AG10803 (cell line): ENCODE measurements at regions not wholly inside any gene's neighbourhood (a gene's known extent, or its start where the extent isn't known, plus 50 kb on each side); places are given as distances from the start of the nearest gene placed in this dataset.
"Not testable (repeated sequence)": the region's sequence is repeated elsewhere in the genome, so short reads cannot be mapped to it uniquely, and the experiment has no call there.

Source experiments
- DNase-seq: peaks from one replicate; pipeline ENCODE4 v3.0.0; 2010; ENCODE audit warnings: low read depth
- H3K4me3 ChIP-seq: 2 replicates; pipeline ENCODE4 v1.5.1; 2011; ENCODE audit warnings: mild to moderate bottlenecking, low read length, control low read depth
- TF ChIP-seq, protein P1 (sequence below): conservative IDR thresholded peaks from 2 replicates; pipeline ENCODE4 v1.5.1; 2011; ENCODE audit warnings: mild to moderate bottlenecking, low read length, control low read depth, inconsistent platforms

DNA sequence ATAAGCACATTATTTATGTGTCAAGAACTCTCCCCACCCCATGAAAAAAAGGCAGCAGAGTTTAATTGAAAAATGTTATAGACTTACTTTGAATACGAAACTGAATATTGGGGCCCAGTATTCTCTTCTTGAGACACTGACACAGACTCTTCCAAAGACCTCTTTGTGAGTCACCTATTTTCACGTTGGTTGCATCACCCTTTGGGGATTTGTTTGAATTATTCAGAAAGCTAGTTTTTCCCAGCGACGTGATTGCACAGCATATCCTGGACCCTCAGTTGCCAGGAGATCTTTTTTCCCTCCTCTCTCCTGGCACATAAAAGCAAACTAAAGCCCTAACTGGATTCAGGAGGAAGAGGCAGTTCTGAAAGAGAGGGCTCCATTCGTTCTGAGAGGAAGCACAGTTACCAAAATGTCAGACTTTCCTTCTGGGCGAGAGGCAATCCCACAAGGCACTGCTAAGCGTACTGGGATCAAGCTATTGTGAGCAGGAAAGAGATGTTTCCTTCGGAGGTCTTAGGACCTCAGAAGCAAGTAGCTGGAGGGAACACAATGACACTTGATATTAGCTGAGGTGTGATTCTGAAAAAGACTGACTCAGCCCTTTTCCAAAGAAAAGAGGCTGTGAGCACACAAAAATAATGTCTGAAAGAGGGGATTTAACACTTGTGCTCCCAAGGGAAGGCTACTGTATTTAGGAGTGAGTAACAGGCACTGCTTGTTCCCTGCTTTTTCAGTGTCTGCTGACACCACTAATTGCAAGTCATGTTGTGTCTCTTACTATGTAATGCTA lies 65.8 kb upstream of the CADPS start:
- peak; percentile 62 for DNase-seq
- no peak overlapping the region for H3K4me3 ChIP-seq
- TF ChIP-seq, protein P1, sequence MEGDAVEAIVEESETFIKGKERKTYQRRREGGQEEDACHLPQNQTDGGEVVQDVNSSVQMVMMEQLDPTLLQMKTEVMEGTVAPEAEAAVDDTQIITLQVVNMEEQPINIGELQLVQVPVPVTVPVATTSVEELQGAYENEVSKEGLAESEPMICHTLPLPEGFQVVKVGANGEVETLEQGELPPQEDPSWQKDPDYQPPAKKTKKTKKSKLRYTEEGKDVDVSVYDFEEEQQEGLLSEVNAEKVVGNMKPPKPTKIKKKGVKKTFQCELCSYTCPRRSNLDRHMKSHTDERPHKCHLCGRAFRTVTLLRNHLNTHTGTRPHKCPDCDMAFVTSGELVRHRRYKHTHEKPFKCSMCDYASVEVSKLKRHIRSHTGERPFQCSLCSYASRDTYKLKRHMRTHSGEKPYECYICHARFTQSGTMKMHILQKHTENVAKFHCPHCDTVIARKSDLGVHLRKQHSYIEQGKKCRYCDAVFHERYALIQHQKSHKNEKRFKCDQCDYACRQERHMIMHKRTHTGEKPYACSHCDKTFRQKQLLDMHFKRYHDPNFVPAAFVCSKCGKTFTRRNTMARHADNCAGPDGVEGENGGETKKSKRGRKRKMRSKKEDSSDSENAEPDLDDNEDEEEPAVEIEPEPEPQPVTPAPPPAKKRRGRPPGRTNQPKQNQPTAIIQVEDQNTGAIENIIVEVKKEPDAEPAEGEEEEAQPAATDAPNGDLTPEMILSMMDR, result no peak

- TF ChIP-seq, protein P1, result no peak
- no peak for DNase-seq
- no peak overlapping the region for H3K4me3 ChIP-seq
Measured at GRCh38 chr3:62942227-62942626, 67.0 kb upstream of the CADPS start.

GRCh38 chr3:62942764-62943163 lies 67.5 kb upstream of the CADPS start:
- H3K4me3 ChIP-seq, result no peak overlapping the region
- no peak for DNase-seq
- TF ChIP-seq, protein P1, result no peak

GRCh38 chr3:62948921-62949320 lies 73.7 kb upstream of the CADPS start:
- TF ChIP-seq, protein P1, result no peak
- H3K4me3 ChIP-seq, result no peak overlapping the region
- no peak for DNase-seq

DNA sequence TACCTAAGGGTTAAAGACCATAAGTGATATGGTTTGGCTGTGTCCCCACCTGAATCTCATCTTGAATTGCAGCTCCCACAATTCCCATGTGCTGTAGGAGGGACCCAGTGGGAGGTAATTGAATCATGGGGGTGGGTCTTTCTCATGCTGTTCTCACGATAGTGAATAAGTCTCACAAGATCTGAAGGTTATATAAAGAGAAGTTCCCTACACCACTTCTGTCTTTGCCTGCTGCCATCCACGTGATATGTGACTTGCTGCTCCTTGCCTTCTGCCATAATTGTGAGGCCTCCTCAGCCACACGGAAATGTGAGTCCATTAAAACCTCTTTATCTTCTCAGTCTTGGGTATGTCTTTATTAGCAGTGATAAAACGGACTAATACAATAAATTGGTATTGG lies 75.0 kb upstream of the CADPS start:
- H3K4me3 ChIP-seq, result no peak overlapping the region
- TF ChIP-seq, protein P1, result no peak
- DNase-seq, result no peak

DNA sequence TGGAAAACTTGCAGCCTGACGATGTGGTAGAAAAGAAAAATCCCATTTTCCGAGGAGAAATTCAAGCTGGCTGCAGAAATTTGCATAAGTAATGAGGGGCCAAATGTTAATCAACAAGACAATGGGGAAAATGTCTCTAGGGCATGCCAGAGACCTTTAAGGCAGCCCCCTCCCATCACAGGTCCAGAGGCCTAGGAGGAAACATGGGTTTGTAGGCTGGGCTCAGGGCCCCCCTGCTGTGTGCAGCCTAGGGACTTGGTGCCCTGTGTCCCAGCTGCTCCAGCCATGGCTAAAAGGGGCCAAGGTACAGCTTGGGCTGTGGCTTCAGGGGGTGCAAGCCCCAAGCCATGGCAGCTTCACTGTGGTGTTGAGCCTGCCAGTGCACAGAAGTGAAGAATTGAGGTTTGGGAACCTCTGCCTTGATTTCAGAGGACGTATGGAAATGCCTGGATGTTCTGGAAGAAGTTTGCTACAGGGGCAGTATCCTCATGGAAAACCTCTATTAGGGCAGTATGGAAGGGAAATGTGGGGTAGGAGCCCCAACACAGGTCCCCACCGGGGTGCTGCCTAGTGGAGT lies 75.9 kb upstream of the CADPS start:
- no peak for DNase-seq
- H3K4me3 ChIP-seq, result no peak overlapping the region
- TF ChIP-seq, protein P1, result no peak

GRCh38 chr3:62951880-62952279 lies 76.7 kb upstream of the CADPS start:
- not testable (repeated sequence) for H3K4me3 ChIP-seq, DNase-seq
